ENCODE measurements at regions not wholly inside any gene's neighbourhood (a gene's known extent, or its start where the extent isn't known, plus 50 kb on each side); places are given as distances from the start of the nearest gene placed in this dataset.

DNA sequence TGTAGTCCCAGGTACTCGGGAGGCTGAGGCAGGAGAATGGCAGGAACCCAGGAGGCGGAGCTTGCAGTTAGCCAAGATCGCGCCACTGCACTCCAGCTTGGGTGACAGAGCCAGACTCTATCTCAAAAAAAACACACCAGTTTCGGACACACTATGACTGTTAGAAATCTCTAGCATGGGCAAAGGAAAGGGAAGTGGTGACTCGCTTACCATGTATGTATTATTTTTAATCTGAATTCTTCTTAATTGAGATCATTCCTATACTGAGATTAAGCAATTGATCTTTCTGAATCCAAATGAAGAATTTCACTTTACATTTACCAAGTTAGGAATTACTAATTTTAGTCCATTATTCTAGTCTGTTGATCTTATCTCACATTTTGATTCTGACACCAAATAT lies 459.2 kb upstream of the ALCAM start:
- ChIA-PET RAD21 (ENCODE audit: unreplicated experiment) (no interaction called here), SMC1A (ENCODE audit: uncharacterized antibody, unreplicated experiment) (no interaction called here), POLR2A (no interaction called here), CTCF (no interaction called here)
- no peak for DNase-seq (ENCODE audit: low read depth, low spot score)
- H3K27me3 ChIP-seq (replicated peaks in 1 of 2; ENCODE audit: control insufficient read depth in 2 of 2, insufficient read depth in 2 of 2, low read length in 1 of 2): no peaks in the 10 kb centered on the region
- H3K9me3 ChIP-seq (replicated peaks; ENCODE audit: control insufficient read depth, insufficient read depth, low read length): no peaks in the 10 kb centered on the region; the same call in 2 of the 3 replicates
- H3K36me3 ChIP-seq (ENCODE audit: control insufficient read depth in 2 of 2, insufficient read depth in 2 of 2, low read length in 1 of 2): no peaks in the 10 kb centered on the region
- no peak for FAIRE-seq
- no peak for TF ChIP-seq FOS (IDR thresholded peaks at IDR 0.05; ENCODE audit: borderline replicate concordance, extremely low read depth, insufficient read length)
- TF ChIP-seq POLR2A (IDR thresholded peaks at IDR 0.05; ENCODE audit: low read depth, low read length): no peak
- TF ChIP-seq SMAD5 (IDR thresholded peaks at IDR 0.05; ENCODE audit: low read depth): no peak
- TF ChIP-seq STAT3 (IDR thresholded peaks at IDR 0.05; ENCODE audit: low read depth, low read length): no peak
- TF ChIP-seq SUPT20H (IDR thresholded peaks at IDR 0.05; ENCODE audit: borderline replicate concordance, control insufficient read depth, low read depth, low read length): no peak
- TF ChIP-seq BCL11A (IDR thresholded peaks at IDR 0.05; ENCODE audit: low read depth, low read length): no peak
- no peak for TF ChIP-seq CREM (IDR thresholded peaks at IDR 0.05; ENCODE audit: low read depth)
- H3K79me2 ChIP-seq (ENCODE audit: control insufficient read depth, insufficient read depth, low read length): no peaks in the 10 kb centered on the region
- intact Hi-C loops (cut with micrococcal nuclease; ENCODE audit: unreplicated experiment): no loop called here
- no peak overlapping the region for H2AFZ ChIP-seq (ENCODE audit: control insufficient read depth, low read depth, low read length)
- WGBS (ENCODE audit: insufficient coverage, insufficient replicate concordance, low lambda C conversion rate, missing lambda C conversion rate): 64% methylated on average over 5 of the region's 6 CpGs
- no peaks in the 10 kb centered on the region for H3K4me1 ChIP-seq (ENCODE audit: control insufficient read depth, insufficient read depth, low read length)
- no peak overlapping the region for H3K9ac ChIP-seq (ENCODE audit: control insufficient read depth, insufficient read depth, low read length)
- H3K4me2 ChIP-seq (ENCODE audit: control insufficient read depth, insufficient read depth): no peak overlapping the region
- in situ Hi-C loops (cut with MboI): no loop called here
- no peaks in the 10 kb centered on the region for H4K20me1 ChIP-seq (ENCODE audit: control insufficient read depth, insufficient read depth)
- no peak overlapping the region for H3K27ac ChIP-seq (ENCODE audit: control insufficient read depth, insufficient read depth)
- no peak overlapping the region for H3K4me3 ChIP-seq
- ATAC-seq: no peak
- BruUV-seq (replicated peaks): no TSS peak

DNA sequence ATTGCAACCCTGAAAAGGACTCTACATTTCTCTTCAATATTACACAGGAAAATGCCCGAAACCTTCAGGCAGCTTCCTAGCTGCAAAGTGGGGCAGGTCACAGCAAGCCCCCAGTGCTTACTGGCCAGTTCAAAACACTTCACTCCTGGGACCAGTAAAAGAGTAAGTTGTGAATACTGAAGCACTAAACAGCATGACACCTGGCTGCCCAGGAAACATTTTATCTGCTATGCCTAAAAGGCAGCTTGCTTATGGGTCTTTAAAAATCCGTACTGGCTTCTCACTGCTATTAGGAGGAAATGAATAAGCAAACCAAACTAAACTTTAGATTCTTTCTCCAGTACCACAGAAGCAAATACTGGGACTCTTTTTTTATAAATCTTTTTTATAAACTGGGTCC lies 457.9 kb upstream of the ALCAM start:
- no peak overlapping the region for H3K4me3 ChIP-seq
- no peaks in the 10 kb centered on the region for H3K27me3 ChIP-seq (replicated peaks in 1 of 2; ENCODE audit: control insufficient read depth in 2 of 2, insufficient read depth in 2 of 2, low read length in 1 of 2)
- ChIA-PET POLR2A (no interaction called here), CTCF (no interaction called here), SMC1A (ENCODE audit: uncharacterized antibody, unreplicated experiment) (no interaction called here), RAD21 (ENCODE audit: unreplicated experiment) (no interaction called here)
- intact Hi-C loops (cut with micrococcal nuclease; ENCODE audit: unreplicated experiment) (no loop called here), in situ Hi-C loops (cut with MboI) (no loop called here)
- no peaks in the 10 kb centered on the region for H4K20me1 ChIP-seq (ENCODE audit: control insufficient read depth, insufficient read depth)
- no peaks in the 10 kb centered on the region; the same call in 2 of the 3 replicates for H3K9me3 ChIP-seq (replicated peaks; ENCODE audit: control insufficient read depth, insufficient read depth, low read length)
- no peak for ATAC-seq
- TF ChIP-seq EP300 (IDR thresholded peaks at IDR 0.05; ENCODE audit: borderline replicate concordance in 1 of 2, control insufficient read depth in 1 of 2, low read depth in 2 of 2, low read length in 2 of 2) (no peak), IKZF1 (conservative IDR thresholded peaks at IDR 0.05) (no peak), SIX5 (IDR thresholded peaks at IDR 0.05; ENCODE audit: low read depth, low read length, severe bottlenecking) (no peak), RAD51 (IDR thresholded peaks at IDR 0.05) (no peak), ZNF384 (IDR thresholded peaks at IDR 0.05; ENCODE audit: borderline replicate concordance, low read depth, low read length) (no peak), CHD4 (IDR thresholded peaks at IDR 0.05) (no peak), ZNF24 (IDR thresholded peaks at IDR 0.05) (no peak), KLF5 (IDR thresholded peaks at IDR 0.05; ENCODE audit: partially characterized antibody) (no peak)
- no peak overlapping the region for H3K27ac ChIP-seq (ENCODE audit: control insufficient read depth, insufficient read depth)
- no TSS peak for BruUV-seq (replicated peaks)
- FAIRE-seq: no peak
- H3K4me1 ChIP-seq (ENCODE audit: control insufficient read depth, insufficient read depth, low read length): no peaks in the 10 kb centered on the region
- no peak for DNase-seq (ENCODE audit: low read depth, low spot score)
- no peak overlapping the region for H3K9ac ChIP-seq (ENCODE audit: control insufficient read depth, insufficient read depth, low read length)
- H3K36me3 ChIP-seq (ENCODE audit: control insufficient read depth in 2 of 2, insufficient read depth in 2 of 2, low read length in 1 of 2): no peaks in the 10 kb centered on the region
- 72% methylated on average over 2 of the region's 2 CpGs for WGBS (ENCODE audit: insufficient coverage, insufficient replicate concordance, low lambda C conversion rate, missing lambda C conversion rate)
- no peak overlapping the region for H2AFZ ChIP-seq (ENCODE audit: control insufficient read depth, low read depth, low read length)
- no peak overlapping the region for H3K4me2 ChIP-seq (ENCODE audit: control insufficient read depth, insufficient read depth)
- no peaks in the 10 kb centered on the region for H3K79me2 ChIP-seq (ENCODE audit: control insufficient read depth, insufficient read depth, low read length)
